ENCODE measurements at regions not wholly inside any gene's neighbourhood (a gene's known extent, or its start where the extent isn't known, plus 50 kb on each side); places are given as distances from the start of the nearest gene placed in this dataset.

- no peak overlapping the region for H3K4me3 ChIP-seq
- in situ Hi-C loops (cut with MboI; ENCODE audit: low sequenced_read_pairs in 4 of 4), result no loop called here
- intact Hi-C loops (cut with DNase I; ENCODE audit: low total_unique reads), result no loop called here
Observed at GRCh38 chr17:14856176-14856575, 408.9 kb downstream of the PMP22 start.

GRCh38 chr17:14854691-14855090, 410.4 kb downstream of the PMP22 start:
- Histone ChIP-seq H3K27ac (no peak overlapping the region), H3K36me3 (no peaks in the 10 kb centered on the region), H3K9me3 (no peaks in the 10 kb centered on the region), H3K4me1 (no peaks in the 10 kb centered on the region), H3K27me3 (no peaks in the 10 kb centered on the region), H3K4me3 (no peak overlapping the region)
- ATAC-seq (no peak), DNase-seq (no peak)
- intact Hi-C loops (cut with DNase I; ENCODE audit: low total_unique reads), result no loop called here
- in situ Hi-C loops (cut with MboI; ENCODE audit: low sequenced_read_pairs in 4 of 4), result no loop called here
- TF ChIP-seq CTCF (IDR thresholded peaks at IDR 0.05 in 4 of 5, conservative IDR thresholded peaks at IDR 0.05 in 1 of 5) (no peak), POLR2A (IDR thresholded peaks at IDR 0.05) (no peak)

More at GRCh38 chr17:14856176-14856575, 408.9 kb downstream of the PMP22 start:
- H3K9me3 ChIP-seq, result no peaks in the 10 kb centered on the region
- DNase-seq (no peak), ATAC-seq (no peak)
- H3K36me3 ChIP-seq, result no peaks in the 10 kb centered on the region
- TF ChIP-seq CTCF (IDR thresholded peaks at IDR 0.05 in 4 of 5, conservative IDR thresholded peaks at IDR 0.05 in 1 of 5), result no peak
- no peak for TF ChIP-seq POLR2A (IDR thresholded peaks at IDR 0.05)
- no peaks in the 10 kb centered on the region for H3K27me3 ChIP-seq
- H3K27ac ChIP-seq, result no peak overlapping the region
- H3K4me1 ChIP-seq, result no peaks in the 10 kb centered on the region

- ATAC-seq (no peak), DNase-seq (no peak)
- intact Hi-C loops (cut with DNase I; ENCODE audit: low total_unique reads), result no loop called here
- Histone ChIP-seq H3K4me3 (no peak overlapping the region), H3K4me1 (no peaks in the 10 kb centered on the region), H3K9me3 (no peaks in the 10 kb centered on the region), H3K36me3 (no peaks in the 10 kb centered on the region), H3K27ac (no peak overlapping the region), H3K27me3 (no peaks in the 10 kb centered on the region)
- TF ChIP-seq CTCF (IDR thresholded peaks at IDR 0.05 in 4 of 5, conservative IDR thresholded peaks at IDR 0.05 in 1 of 5) (no peak), POLR2A (IDR thresholded peaks at IDR 0.05) (no peak)
- in situ Hi-C loops (cut with MboI; ENCODE audit: low sequenced_read_pairs in 4 of 4), result no loop called here
Observed at GRCh38 chr17:14845591-14846281, 419.4 kb downstream of the PMP22 start.

GRCh38 chr17:14843086-14843795, 421.9 kb downstream of the PMP22 start:
- Histone ChIP-seq H3K4me3 (no peak overlapping the region), H3K27me3 (no peaks in the 10 kb centered on the region), H3K36me3 (no peaks in the 10 kb centered on the region), H3K9me3 (no peaks in the 10 kb centered on the region), H3K27ac (no peak overlapping the region), H3K4me1 (no peaks in the 10 kb centered on the region)
- no peak for DNase-seq
- no peak for TF ChIP-seq POLR2A (IDR thresholded peaks at IDR 0.05)
- no peak for TF ChIP-seq CTCF (IDR thresholded peaks at IDR 0.05 in 4 of 5, conservative IDR thresholded peaks at IDR 0.05 in 1 of 5)
- intact Hi-C loops (cut with DNase I; ENCODE audit: low total_unique reads) (no loop called here), in situ Hi-C loops (cut with MboI; ENCODE audit: low sequenced_read_pairs in 4 of 4) (no loop called here)
- no peak for ATAC-seq

Data from gastrocnemius medialis (tissue), 4 donors.